ENCODE measurements at regions not wholly inside any gene's neighbourhood (a gene's known extent, or its start where the extent isn't known, plus 50 kb on each side); places are given as distances from the start of the nearest gene placed in this dataset.

GRCh38 chr14:29123017-29123416, 356.4 kb downstream of the FOXG1 start:
- DNase-seq (ENCODE audit: low spot score) = no peak

- no peak for DNase-seq (ENCODE audit: low spot score)
Observed at GRCh38 chr14:29126361-29126760, 359.8 kb downstream of the FOXG1 start.

- no peak for DNase-seq (ENCODE audit: low spot score)
Observed at GRCh38 chr14:29126865-29127264, 360.3 kb downstream of the FOXG1 start.

GRCh38 chr14:29140016-29140415, 373.4 kb downstream of the FOXG1 start:
- no peak for DNase-seq (ENCODE audit: low spot score)

GRCh38 chr14:29144621-29145020, 378.0 kb downstream of the FOXG1 start:
- no peak for DNase-seq (ENCODE audit: low spot score)

- DNase-seq (ENCODE audit: low spot score) = no peak
Observed at GRCh38 chr14:29148221-29148620, 381.6 kb downstream of the FOXG1 start.

- DNase-seq (ENCODE audit: low spot score) = no peak
Observed at GRCh38 chr14:29149798-29150197, 383.2 kb downstream of the FOXG1 start.

GRCh38 chr14:29150659-29151058, 384.1 kb downstream of the FOXG1 start:
- no peak for DNase-seq (ENCODE audit: low spot score)

GRCh38 chr14:29156096-29156495, 389.5 kb downstream of the FOXG1 start:
- DNase-seq (ENCODE audit: low spot score) = no peak

GRCh38 chr14:29161593-29161992, 395.0 kb downstream of the FOXG1 start:
- DNase-seq (ENCODE audit: low spot score) = no peak

- DNase-seq (ENCODE audit: low spot score) = no peak
Observed at GRCh38 chr14:29163109-29163508, 396.5 kb downstream of the FOXG1 start.

GRCh38 chr14:29165431-29165830, 398.8 kb downstream of the FOXG1 start:
- DNase-seq (ENCODE audit: low spot score) = no peak

- DNase-seq (ENCODE audit: low spot score) = no peak
Observed at GRCh38 chr14:29166507-29166906, 399.9 kb downstream of the FOXG1 start.

- DNase-seq (ENCODE audit: low spot score) = no peak
Observed at GRCh38 chr14:29168149-29168548, 401.6 kb downstream of the FOXG1 start.

GRCh38 chr14:29169408-29169807, 402.8 kb downstream of the FOXG1 start:
- DNase-seq (ENCODE audit: low spot score) = no peak

- no peak for DNase-seq (ENCODE audit: low spot score)
Observed at GRCh38 chr14:29175706-29176105, 409.1 kb downstream of the FOXG1 start.

- DNase-seq (ENCODE audit: low spot score) = no peak
Observed at GRCh38 chr14:29176876-29177275, 410.3 kb downstream of the FOXG1 start.

- no peak for DNase-seq (ENCODE audit: low spot score)
Observed at GRCh38 chr14:29178971-29179370, 412.4 kb downstream of the FOXG1 start.

GRCh38 chr14:29191092-29191491, 424.5 kb downstream of the FOXG1 start:
- DNase-seq (ENCODE audit: low spot score) = no peak

GRCh38 chr14:29197557-29197956, 431.0 kb downstream of the FOXG1 start:
- DNase-seq (ENCODE audit: low spot score) = no peak

- no peak for DNase-seq (ENCODE audit: low spot score)
Observed at GRCh38 chr14:29205658-29206057, 439.1 kb downstream of the FOXG1 start.

- no peak for DNase-seq (ENCODE audit: low spot score)
Observed at GRCh38 chr14:29215853-29216252, 449.3 kb downstream of the FOXG1 start.

GRCh38 chr14:29216268-29217232, 450.0 kb downstream of the FOXG1 start:
- DNase-seq (ENCODE audit: low spot score) = no peak

Data from germinal center (tissue), 1 donor.